ENCODE measurements at regions not wholly inside any gene's neighbourhood (a gene's known extent, or its start where the extent isn't known, plus 50 kb on each side); places are given as distances from the start of the nearest gene placed in this dataset.

DNA sequence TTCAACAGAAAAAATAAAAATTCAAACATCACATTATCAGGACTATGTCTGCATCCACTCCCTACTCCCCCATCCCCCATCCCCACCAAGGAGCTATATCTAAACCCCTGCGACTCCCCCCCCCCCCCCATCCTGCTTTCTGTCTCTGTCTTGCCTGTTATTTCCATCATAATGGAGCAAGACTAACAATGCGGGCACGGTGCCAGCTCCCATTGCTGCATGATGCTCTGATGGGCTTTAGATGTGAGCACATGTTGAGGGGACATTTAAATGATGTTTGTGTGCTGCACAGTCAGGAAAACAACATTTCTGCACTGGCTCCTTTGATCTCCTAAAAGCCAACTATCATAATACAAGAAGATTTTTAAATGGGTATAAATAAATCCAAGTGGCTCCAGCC, 644.2 kb upstream of the SETBP1 start:
- DNase-seq (ENCODE audit: low read depth): no peak
- TF ChIP-seq, protein P1, sequence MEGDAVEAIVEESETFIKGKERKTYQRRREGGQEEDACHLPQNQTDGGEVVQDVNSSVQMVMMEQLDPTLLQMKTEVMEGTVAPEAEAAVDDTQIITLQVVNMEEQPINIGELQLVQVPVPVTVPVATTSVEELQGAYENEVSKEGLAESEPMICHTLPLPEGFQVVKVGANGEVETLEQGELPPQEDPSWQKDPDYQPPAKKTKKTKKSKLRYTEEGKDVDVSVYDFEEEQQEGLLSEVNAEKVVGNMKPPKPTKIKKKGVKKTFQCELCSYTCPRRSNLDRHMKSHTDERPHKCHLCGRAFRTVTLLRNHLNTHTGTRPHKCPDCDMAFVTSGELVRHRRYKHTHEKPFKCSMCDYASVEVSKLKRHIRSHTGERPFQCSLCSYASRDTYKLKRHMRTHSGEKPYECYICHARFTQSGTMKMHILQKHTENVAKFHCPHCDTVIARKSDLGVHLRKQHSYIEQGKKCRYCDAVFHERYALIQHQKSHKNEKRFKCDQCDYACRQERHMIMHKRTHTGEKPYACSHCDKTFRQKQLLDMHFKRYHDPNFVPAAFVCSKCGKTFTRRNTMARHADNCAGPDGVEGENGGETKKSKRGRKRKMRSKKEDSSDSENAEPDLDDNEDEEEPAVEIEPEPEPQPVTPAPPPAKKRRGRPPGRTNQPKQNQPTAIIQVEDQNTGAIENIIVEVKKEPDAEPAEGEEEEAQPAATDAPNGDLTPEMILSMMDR (IDR thresholded peaks at IDR 0.05; ENCODE audit: insufficient read depth, low read length, poor library complexity, severe bottlenecking): no peak
- no peaks in the 10 kb centered on the region for H3K36me3 ChIP-seq (ENCODE audit: control insufficient read depth, insufficient read depth, low read length)
- no peak overlapping the region for H3K4me3 ChIP-seq (ENCODE audit: low read depth, low read length)
- H3K27me3 ChIP-seq (ENCODE audit: control insufficient read depth, insufficient read depth, low read length): no peaks in the 10 kb centered on the region

DNA sequence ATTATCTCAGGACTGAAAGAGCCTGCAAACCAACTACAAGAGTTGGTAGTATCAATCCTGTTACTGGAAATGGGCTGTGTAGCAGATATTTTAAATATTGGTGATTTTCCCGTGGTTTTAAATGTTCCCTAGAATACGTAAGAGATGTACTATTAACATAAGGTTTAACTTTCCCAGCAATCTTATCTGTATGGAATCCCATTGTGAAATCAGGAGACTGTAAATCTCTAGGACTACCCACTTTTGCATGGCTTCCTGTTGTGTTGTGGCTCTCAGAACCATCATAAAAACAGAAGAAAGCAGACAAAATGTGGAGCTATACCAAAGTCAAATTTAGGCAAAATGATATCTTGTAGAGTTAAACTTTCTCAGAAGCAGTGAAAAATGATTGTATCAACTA, 641.5 kb upstream of the SETBP1 start:
- no peak overlapping the region for H3K4me3 ChIP-seq (ENCODE audit: low read depth, low read length)
- TF ChIP-seq, protein P1 (IDR thresholded peaks at IDR 0.05; ENCODE audit: insufficient read depth, low read length, poor library complexity, severe bottlenecking): no peak
- no peaks in the 10 kb centered on the region for H3K36me3 ChIP-seq (ENCODE audit: control insufficient read depth, insufficient read depth, low read length)
- no peak for DNase-seq (ENCODE audit: low read depth)
- no peaks in the 10 kb centered on the region for H3K27me3 ChIP-seq (ENCODE audit: control insufficient read depth, insufficient read depth, low read length)

DNA sequence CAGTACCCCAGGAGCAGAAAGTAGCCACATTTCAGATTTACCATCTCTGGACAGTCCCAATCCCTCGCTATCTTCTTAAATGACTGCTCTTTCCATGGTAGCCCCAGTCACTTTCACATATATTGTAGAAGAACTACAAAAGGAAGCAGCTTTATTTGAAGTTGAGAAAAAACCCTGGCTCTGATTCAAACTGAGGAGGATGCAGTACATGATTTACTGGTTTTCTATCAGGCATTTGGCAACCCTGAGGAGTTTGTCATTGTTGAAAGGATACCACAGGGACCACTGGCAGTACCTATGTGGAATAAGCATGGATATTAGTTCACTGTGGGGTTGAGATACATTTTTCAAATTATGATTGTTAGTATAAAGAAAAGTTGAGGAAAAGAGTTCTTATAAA, 640.9 kb upstream of the SETBP1 start:
- no peak for DNase-seq (ENCODE audit: low read depth)
- no peak overlapping the region for H3K4me3 ChIP-seq (ENCODE audit: low read depth, low read length)
- H3K27me3 ChIP-seq (ENCODE audit: control insufficient read depth, insufficient read depth, low read length): no peaks in the 10 kb centered on the region
- no peaks in the 10 kb centered on the region for H3K36me3 ChIP-seq (ENCODE audit: control insufficient read depth, insufficient read depth, low read length)
- TF ChIP-seq, protein P1 (IDR thresholded peaks at IDR 0.05; ENCODE audit: insufficient read depth, low read length, poor library complexity, severe bottlenecking): no peak

DNA sequence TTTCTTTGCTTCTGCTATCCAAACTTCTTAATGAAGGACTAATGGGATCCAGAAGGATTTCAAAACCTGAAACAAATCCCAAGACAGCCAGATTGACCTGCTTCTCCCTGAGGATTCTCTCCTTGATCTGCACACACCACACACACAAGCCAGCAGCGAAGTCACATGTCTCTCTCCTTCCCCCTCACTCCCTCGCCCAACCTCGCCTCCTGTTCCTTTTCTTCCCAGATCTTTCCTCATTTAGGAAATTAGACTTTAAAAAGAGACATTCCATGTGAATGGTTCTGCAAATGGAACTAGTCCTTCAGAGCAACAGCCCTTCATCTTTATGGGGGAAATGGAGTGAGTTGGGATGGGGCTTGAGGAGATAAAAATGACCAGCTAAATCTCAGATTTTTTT, 639.1 kb upstream of the SETBP1 start:
- TF ChIP-seq, protein P1 (IDR thresholded peaks at IDR 0.05; ENCODE audit: insufficient read depth, low read length, poor library complexity, severe bottlenecking): no peak
- DNase-seq (ENCODE audit: low read depth): no peak
- Histone ChIP-seq H3K27me3 (ENCODE audit: control insufficient read depth, insufficient read depth, low read length) (no peaks in the 10 kb centered on the region), H3K36me3 (ENCODE audit: control insufficient read depth, insufficient read depth, low read length) (no peaks in the 10 kb centered on the region), H3K4me3 (ENCODE audit: low read depth, low read length) (no peak overlapping the region)

DNA sequence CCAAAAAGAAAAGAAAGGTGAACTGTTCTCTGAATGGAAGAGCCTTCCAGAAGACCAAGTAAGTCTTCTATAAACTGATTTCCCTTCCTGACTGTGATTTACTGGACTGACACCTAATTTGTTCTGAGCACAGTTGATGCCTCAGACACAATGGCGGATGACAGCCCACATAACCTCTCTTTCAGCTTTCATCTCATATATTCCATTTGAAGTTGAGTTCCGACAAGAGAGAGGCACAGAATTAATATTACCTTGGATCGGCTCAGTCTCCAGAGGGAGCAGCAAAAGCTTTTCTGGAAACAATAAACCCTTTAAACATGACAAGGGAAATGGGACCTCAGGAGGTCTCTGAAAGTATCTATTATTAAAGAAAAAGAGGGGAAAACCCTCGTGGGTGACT, 638.7 kb upstream of the SETBP1 start:
- H3K36me3 ChIP-seq (ENCODE audit: control insufficient read depth, insufficient read depth, low read length): no peaks in the 10 kb centered on the region
- H3K27me3 ChIP-seq (ENCODE audit: control insufficient read depth, insufficient read depth, low read length): no peaks in the 10 kb centered on the region
- TF ChIP-seq, protein P1 (IDR thresholded peaks at IDR 0.05; ENCODE audit: insufficient read depth, low read length, poor library complexity, severe bottlenecking): no peak
- DNase-seq (ENCODE audit: low read depth): no peak
- H3K4me3 ChIP-seq (ENCODE audit: low read depth, low read length): no peak overlapping the region

GRCh38 chr18:44046376-44046975, 634.2 kb upstream of the SETBP1 start:
- Histone ChIP-seq H3K27me3 (ENCODE audit: control insufficient read depth, insufficient read depth, low read length) (no peaks in the 10 kb centered on the region), H3K36me3 (ENCODE audit: control insufficient read depth, insufficient read depth, low read length) (no peaks in the 10 kb centered on the region), H3K4me3 (ENCODE audit: low read depth, low read length) (no peak overlapping the region)
- TF ChIP-seq, protein P1 (IDR thresholded peaks at IDR 0.05; ENCODE audit: insufficient read depth, low read length, poor library complexity, severe bottlenecking): no peak
- DNase-seq (ENCODE audit: low read depth): no peak

Data from kidney epithelial cell (primary cell).